Mucosa of stomach (tissue), 1 donor: ENCODE measurements at regions not wholly inside any gene's neighbourhood (a gene's known extent, or its start where the extent isn't known, plus 50 kb on each side); places are given as distances from the start of the nearest gene placed in this dataset.

Experiments
- H3K27me3 ChIP-seq: one replicate; pipeline ENCODE4 v1.7.0; 2013; ENCODE audit warnings: mild to moderate bottlenecking, low read length; ENCODE audit not compliant: control insufficient read depth, insufficient read depth
- H3K36me3 ChIP-seq: one replicate; pipeline ENCODE4 v1.7.0; 2013; ENCODE audit warnings: low read length; ENCODE audit not compliant: control insufficient read depth, insufficient read depth
- H3K4me1 ChIP-seq: one replicate; pipeline ENCODE4 v1.7.0; 2013; ENCODE audit warnings: mild to moderate bottlenecking, low read length; ENCODE audit not compliant: control insufficient read depth, insufficient read depth
- H3K4me3 ChIP-seq: one replicate; pipeline ENCODE4 v1.7.0; 2013; ENCODE audit warnings: low read length
- H3K9ac ChIP-seq: one replicate; pipeline ENCODE4 v1.7.0; 2013; ENCODE audit warnings: mild to moderate bottlenecking, low read length, moderate library complexity
- H3K9me3 ChIP-seq: one replicate; pipeline ENCODE4 v1.7.0; 2013; ENCODE audit warnings: mild to moderate bottlenecking, low read length, moderate library complexity; ENCODE audit not compliant: control insufficient read depth
- donor health status: Pancreatic carcinoma.

DNA sequence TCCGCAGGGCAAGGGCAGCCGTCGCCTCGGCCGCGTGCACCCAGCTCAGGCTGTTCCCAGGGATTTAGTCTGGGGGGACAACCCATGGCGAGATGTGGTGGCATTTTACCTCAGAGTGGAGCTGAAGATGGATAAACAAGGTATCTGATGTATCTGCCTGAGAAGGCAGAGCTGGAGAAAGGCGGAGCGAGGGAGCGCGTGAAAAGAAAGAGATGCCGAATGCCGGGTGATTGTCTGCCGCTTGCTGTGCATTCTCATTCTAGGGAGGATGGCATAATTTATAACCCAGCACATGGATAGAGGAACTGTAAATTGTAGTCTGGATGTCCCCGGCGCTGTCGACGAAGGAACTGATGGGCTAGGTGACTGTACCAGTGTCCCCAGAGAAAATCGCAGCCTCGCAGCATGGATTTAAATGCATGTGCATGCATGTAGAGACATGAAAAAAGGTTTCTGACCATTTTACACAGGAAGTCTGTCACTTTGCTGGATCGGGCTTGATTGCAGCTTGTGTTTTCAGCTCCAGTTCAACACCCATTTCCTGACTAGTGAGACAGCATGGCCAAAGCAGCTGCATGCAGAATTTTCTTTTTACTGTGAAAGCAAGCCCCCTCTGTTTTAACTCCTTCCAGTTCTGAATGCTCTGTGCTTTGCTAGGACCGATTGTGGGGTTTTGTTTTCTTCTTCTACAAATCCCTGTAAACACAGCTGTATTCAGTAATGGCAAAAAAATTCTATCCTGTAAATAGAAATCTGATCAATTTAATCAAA, 149.7 kb downstream of the PRL start:
- Histone ChIP-seq H3K27me3 (no peaks in the 10 kb centered on the region), H3K36me3 (no peaks in the 10 kb centered on the region), H3K4me1 (no peaks in the 10 kb centered on the region), H3K4me3 (no peak overlapping the region), H3K9me3 (no peaks in the 10 kb centered on the region), H3K9ac (no peak overlapping the region)

DNA sequence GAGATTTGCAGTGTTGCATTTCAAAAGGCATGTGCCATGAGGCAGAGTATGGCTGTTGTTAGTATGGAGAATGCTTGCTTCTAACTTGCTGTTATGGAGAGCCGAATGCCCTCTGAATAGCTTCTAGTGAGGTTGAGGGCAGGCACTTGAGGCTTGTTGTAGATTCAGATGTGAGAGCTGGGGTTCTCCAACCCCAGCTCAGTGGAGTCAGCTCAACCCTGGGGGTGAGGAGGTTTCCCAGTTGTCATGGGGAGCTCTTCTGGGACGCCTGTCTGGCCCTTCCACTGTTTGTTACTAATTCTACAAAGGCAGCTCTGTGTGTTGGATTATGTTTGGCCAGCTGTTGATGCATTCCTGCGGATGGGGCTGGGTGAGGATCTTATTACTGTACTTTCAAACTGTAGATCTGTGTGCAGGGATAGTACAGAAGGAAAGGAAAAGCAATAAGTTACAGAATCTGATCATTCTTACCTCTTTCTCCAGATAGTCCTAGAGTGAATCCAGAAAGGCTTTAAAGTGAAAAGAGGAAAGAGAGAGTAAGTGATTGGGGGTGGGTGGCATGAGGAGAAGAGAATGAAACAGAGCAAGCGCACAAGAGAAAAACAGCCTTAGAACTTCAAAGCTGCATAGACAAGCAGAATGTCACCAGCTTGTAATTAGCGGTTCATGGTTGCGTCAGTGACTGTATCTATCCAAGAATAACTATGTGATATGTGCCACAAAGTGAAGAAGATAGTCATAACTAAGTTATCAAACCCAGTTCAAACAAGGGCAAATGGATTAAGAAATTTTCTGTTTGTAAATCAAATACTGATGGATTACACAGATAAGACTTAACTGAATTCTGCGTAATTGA, 148.7 kb downstream of the PRL start:
- Histone ChIP-seq H3K4me1 (no peaks in the 10 kb centered on the region), H3K4me3 (no peak overlapping the region), H3K9ac (no peak overlapping the region), H3K9me3 (no peaks in the 10 kb centered on the region), H3K36me3 (no peaks in the 10 kb centered on the region), H3K27me3 (no peaks in the 10 kb centered on the region)

DNA sequence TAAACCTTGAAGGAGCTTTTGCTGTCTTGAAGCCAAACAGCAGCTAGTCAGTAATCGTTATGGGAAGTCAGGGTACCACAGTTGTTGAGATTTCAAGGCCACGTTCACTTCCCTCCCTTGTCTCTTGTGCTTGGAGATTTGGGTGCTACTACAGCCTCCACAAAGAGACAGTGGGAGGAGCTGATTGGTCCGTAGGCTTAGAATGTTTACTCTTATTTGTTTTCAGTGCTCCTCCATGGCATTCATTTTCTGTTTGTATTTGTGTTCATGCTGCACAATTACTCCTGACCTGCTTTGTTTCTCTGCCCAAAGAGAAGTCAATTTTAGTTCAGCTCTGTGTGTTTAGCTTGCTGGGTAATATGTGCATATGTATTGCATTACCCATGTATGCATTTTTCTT, 147.7 kb downstream of the PRL start:
- Histone ChIP-seq H3K4me1 (no peaks in the 10 kb centered on the region), H3K9ac (no peak overlapping the region), H3K36me3 (no peaks in the 10 kb centered on the region), H3K4me3 (no peak overlapping the region), H3K27me3 (no peaks in the 10 kb centered on the region), H3K9me3 (no peaks in the 10 kb centered on the region)

DNA sequence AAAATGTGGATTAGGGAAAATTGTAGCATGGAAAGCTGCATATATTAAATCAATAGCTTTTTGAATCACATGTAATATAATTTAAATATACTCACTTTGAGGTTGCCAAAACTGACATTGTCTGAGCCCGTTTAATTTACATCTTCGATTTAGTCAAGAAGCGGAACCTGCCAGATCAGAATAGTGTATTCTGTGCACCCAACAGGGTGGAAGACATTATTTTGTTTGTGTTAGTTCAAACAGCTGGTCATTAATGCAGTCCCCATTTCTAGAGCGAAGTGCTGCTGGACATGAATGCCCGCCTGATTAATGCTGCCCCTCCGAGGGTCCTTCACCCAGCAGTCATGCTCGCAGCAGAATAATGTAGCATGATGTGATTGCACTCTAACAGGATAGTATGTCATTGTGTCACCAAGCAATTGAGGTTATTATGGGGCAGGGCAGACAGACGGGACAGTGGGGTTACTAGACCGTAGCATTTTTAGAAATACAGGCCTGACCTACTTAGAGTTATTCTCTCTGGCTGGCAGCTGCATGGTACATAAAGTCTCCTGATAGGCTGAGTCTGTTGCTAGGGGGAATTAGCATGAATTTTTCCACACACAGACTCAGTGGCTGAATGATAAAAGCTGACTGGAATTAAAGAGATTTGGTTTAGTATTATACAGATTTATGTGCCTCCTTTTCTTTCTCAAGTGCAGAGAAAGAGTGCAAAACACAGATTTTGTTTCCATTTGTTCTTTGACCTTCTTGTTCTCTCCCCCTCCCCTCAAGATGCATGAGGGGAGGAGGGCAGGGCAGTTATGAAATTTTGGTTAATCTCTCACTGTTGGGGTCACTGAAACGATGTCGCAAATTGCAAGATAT, 147.1 kb downstream of the PRL start:
- no peaks in the 10 kb centered on the region for H3K36me3 ChIP-seq
- H3K4me3 ChIP-seq, result no peak overlapping the region
- H3K27me3 ChIP-seq, result no peaks in the 10 kb centered on the region
- no peaks in the 10 kb centered on the region for H3K9me3 ChIP-seq
- no peaks in the 10 kb centered on the region for H3K4me1 ChIP-seq
- H3K9ac ChIP-seq, result no peak overlapping the region

DNA sequence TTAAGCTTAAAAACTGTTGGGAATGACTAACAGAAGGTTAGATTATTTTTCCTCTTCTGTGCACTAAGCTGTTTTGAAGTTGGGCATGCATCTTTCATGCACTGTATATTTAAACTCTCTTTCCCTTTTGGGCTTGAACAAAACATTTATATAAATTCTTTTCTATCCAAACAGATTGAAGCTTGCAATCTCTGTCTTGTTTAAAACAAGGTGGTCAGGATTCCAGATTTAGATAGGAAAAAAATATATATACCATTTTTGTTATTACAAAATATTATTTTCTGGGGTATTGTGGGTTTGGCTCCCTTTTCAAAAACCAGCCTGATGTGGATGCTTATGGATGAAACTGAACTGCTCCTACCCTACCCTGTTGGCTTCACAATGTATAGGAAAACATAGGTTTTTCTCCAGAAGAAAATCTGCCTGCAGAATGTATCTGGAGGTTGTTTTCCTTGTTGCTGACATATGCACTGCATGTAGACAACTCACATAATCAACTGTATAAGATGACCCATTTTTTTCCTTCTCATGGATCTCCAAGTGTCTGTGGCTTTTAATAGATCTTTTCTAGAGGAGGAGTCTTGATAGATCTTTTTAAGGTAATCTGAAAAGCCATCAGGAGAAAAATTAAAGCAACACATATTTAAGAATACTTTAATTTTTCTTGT, 146.3 kb downstream of the PRL start:
- Histone ChIP-seq H3K9ac (no peak overlapping the region), H3K4me1 (no peaks in the 10 kb centered on the region), H3K4me3 (no peak overlapping the region)

DNA sequence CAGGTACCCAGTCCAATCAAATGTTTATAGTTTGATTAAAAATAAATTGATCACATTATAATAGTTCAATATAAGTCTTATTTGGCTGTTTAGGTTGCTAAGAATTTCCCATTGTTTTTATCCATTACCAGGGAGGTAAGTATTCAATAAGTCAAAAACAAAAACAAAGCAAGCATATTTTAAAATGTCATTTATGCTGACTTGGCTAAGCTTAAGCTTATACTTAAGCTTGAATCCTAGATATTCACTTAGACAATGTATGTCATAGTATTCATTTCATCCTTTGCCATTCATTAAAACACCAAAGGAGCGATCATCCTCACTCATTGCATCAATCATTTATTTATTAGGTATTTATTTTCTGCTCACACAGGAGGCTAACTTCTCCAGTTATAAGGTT, 144.9 kb downstream of the PRL start:
- Histone ChIP-seq H3K4me3 (no peak overlapping the region), H3K36me3 (no peaks in the 10 kb centered on the region), H3K9me3 (no peaks in the 10 kb centered on the region), H3K9ac (no peak overlapping the region), H3K4me1 (no peaks in the 10 kb centered on the region), H3K27me3 (no peaks in the 10 kb centered on the region)

More for the DNA sequence above, 146.3 kb downstream of the PRL start:
- H3K36me3 ChIP-seq, result no peaks in the 10 kb centered on the region
- no peaks in the 10 kb centered on the region for H3K27me3 ChIP-seq
- no peaks in the 10 kb centered on the region for H3K9me3 ChIP-seq

DNA sequence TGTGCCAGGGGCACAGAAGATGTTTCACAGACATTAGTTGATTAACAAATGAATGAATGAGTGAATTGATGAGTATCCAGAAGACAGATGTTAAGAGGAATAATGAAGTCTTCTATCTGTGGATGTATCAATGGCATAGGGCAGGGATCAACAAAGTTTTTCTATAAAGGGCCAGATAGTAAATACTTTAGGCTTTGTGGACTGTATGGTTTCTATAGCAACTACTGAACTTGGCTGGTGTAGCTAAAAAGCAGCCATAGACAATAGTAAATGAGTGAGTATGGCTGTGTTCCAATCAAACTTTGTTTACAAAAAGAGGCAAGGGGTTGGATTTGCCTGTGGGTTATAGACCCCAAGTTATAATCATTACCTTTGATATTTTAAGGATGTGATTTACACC, 144.0 kb downstream of the PRL start:
- Histone ChIP-seq H3K4me1 (no peaks in the 10 kb centered on the region), H3K27me3 (no peaks in the 10 kb centered on the region), H3K4me3 (no peak overlapping the region), H3K36me3 (no peaks in the 10 kb centered on the region), H3K9me3 (no peaks in the 10 kb centered on the region), H3K9ac (no peak overlapping the region)

DNA sequence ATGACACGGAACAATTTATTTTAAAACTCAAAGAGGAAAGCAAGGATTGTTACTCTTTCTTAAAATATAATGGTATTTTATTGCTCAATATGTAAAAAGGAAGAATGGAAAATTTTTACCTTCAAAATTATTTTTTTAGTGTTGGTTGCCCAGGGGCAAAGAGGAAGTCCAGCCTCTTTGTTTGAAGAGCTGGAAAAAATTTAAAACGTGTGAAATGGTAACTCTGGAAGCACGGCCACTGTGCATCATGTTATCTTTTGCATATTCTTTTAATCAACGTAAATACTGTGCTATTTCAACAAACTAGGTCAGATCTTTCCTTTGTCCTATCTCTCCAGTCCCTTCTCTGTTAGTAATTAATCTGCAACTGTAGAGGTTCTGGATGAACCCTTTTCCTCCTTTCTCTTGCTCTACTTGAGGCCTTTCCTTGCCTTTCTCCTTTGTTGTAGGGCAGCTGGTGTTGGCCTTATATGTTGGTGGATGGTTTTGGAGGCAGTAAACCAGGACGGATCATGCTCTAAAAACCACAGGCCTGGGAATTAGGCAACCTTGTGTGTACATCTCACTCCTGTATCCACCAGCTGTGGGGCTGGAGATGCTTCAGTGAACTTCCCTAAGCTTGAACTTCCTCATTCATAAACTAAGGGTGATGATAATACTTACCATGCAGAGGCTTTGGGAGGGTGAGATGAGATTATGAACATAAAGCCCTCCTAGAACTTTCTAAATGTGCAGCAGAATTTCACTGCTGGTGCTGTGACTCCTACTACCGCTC, 143.3 kb downstream of the PRL start:
- Histone ChIP-seq H3K4me3 (no peak overlapping the region), H3K36me3 (no peaks in the 10 kb centered on the region), H3K9me3 (no peaks in the 10 kb centered on the region), H3K9ac (no peak overlapping the region), H3K4me1 (no peaks in the 10 kb centered on the region), H3K27me3 (no peaks in the 10 kb centered on the region)

DNA sequence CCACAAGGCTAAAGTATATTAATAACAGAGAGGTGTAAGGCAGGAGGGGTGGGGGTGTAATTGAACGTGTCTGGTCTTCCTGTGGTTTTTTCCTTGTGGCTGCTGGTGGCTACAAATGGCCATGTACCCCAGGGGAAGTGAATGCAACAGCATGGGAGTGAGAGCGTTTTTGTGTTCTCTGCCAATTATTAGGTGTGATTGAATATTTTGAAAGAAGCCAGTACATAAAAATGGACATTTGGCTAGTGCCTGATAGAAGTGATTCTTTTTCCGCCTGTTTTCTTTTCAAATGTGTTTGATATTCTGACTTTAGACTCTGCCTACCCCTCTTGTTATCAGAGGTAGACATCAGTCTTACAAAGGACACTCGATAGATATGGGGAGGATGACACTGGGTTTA, 141.3 kb downstream of the PRL start:
- no peaks in the 10 kb centered on the region for H3K4me1 ChIP-seq
- H3K4me3 ChIP-seq, result no peak overlapping the region
- H3K9me3 ChIP-seq, result no peaks in the 10 kb centered on the region
- H3K27me3 ChIP-seq, result no peaks in the 10 kb centered on the region
- no peak overlapping the region for H3K9ac ChIP-seq
- no peaks in the 10 kb centered on the region for H3K36me3 ChIP-seq

DNA sequence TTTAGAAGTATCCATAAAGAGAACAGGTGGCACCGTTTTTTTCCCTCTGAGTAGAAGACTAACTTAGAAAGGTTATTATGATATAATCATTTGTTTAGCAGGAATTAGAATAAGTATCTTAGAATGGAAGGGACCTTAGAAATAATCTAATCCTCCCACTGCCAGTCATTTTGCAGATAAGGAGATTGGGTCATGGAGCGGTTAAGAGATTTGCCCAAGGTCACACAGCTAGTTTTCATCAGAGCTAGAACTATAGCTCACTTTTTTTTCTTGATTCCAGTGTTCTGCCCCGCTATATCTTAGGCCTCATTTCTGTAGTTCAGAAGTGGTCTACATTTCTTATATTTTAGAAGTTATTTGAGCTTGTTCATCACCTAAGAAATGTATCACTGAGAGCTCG, 139.6 kb downstream of the PRL start:
- no peaks in the 10 kb centered on the region for H3K27me3 ChIP-seq
- H3K36me3 ChIP-seq, result no peaks in the 10 kb centered on the region
- H3K4me3 ChIP-seq, result no peak overlapping the region
- H3K4me1 ChIP-seq, result no peaks in the 10 kb centered on the region
- no peak overlapping the region for H3K9ac ChIP-seq
- H3K9me3 ChIP-seq, result no peaks in the 10 kb centered on the region

DNA sequence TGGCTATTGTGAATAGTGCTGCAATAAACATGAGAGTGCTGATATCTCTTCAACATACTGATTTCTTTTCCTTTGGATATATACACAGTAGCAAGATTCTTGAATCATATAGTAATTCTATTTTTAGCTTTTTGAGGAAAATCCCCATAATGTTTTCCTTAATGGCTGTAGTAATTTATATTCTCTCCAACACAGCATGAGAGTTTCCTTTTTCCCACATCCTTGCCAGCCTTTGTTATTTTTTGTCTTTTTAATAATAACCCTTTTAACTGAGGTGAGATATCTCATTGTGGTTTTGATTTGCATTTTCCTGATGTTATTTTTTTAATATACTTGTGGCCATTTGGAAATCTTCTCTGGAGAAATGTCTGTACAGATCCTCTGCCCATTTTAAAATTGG, 132.6 kb downstream of the PRL start:
- no peak overlapping the region for H3K9ac ChIP-seq
- H3K36me3 ChIP-seq, result no peaks in the 10 kb centered on the region
- H3K4me3 ChIP-seq, result no peak overlapping the region
- no peaks in the 10 kb centered on the region for H3K4me1 ChIP-seq
- H3K27me3 ChIP-seq, result no peaks in the 10 kb centered on the region
- no peaks in the 10 kb centered on the region for H3K9me3 ChIP-seq
